ENCODE measurements at regions not wholly inside any gene's neighbourhood (a gene's known extent, or its start where the extent isn't known, plus 50 kb on each side); places are given as distances from the start of the nearest gene placed in this dataset.

DNA sequence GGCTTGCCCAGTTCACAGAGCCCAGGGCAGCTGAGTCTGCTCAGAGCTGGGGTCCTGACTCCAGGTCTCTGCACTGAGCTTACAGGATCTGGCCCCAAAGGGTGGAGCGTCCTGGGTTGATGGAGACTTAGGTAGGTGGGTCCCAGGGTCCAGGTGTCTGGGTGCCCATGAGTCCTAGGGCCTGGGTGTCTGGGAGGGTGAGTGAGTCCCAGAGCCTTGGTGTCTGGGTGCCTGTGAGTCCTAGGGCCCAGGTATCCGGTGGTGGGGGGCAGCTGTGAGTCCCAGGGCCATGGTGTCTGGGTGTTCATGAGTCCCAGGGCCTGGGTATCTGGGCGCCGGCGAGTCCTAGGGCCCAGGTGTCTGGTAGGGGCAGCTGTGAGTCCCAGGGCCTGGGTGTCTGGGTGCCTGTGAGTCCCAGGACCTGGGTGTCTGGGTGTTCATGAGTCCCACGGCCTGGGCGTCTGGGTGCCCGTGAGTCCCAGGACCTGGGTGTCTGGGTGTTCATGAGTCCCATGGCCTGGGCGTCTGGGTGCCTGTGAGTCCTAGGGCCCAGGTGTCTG, 1505.6 kb downstream of the BRD1 start (continued):
- TF ChIP-seq ZNF746 (CRISPR knock-in tag; IDR thresholded peaks at IDR 0.05) (no peak), IKZF5 (CRISPR knock-in tag; IDR thresholded peaks at IDR 0.05) (no peak)
- TF ChIP-seq, protein P1, sequence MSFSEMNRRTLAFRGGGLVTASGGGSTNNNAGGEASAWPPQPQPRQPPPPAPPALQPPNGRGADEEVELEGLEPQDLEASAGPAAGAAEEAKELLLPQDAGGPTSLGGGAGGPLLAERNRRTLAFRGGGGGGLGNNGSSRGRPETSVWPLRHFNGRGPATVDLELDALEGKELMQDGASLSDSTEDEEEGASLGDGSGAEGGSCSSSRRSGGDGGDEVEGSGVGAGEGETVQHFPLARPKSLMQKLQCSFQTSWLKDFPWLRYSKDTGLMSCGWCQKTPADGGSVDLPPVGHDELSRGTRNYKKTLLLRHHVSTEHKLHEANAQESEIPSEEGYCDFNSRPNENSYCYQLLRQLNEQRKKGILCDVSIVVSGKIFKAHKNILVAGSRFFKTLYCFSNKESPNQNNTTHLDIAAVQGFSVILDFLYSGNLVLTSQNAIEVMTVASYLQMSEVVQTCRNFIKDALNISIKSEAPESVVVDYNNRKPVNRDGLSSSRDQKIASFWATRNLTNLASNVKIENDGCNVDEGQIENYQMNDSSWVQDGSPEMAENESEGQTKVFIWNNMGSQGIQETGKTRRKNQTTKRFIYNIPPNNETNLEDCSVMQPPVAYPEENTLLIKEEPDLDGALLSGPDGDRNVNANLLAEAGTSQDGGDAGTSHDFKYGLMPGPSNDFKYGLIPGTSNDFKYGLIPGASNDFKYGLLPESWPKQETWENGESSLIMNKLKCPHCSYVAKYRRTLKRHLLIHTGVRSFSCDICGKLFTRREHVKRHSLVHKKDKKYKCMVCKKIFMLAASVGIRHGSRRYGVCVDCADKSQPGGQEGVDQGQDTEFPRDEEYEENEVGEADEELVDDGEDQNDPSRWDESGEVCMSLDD (CRISPR knock-in tag; IDR thresholded peaks at IDR 0.05; ENCODE audit: borderline replicate concordance): no peak

DNA sequence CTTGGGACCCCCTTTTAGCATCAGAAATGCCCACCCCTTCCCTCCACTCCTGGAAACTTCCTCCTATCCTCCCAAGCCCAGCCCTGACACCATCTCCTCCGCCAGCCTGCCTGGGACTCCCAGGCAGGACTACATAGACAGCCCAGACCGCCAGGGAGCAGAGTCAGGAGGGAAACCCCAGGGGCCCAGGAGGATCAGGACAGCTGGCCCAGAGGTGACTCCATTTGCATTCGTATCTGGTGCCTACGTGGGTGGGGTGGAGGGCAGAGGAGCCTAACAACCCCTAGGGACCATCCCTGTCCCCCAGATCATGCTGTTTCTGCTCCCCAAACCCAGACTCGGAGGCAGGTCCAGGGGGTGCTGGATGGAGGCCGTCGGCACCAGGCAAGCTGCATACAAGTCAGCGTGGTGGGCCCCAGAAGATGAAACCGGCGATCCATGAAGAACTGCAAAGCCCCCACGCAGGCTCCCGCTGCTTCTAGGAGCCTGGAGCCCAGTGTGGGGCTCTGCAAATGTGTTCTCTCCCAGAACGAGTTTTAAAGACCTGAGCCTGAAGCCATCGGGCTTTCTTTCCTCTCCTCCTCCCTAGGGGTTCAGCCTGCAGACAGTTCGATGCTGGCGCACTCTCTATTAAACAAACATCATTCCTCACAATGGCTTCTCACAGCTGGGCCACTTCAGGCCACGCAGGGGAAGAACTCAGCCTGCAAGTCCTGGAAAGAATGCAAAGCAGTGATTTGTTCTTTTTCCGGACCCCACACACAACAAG, 1506.8 kb downstream of the BRD1 start:
- Histone ChIP-seq H3K79me2 (ENCODE audit: insufficient read depth, low read length) (no peaks in the 10 kb centered on the region), H3K4me2 (ENCODE audit: low read depth, low read length) (no peak overlapping the region), H3K36me3 (replicated peaks in 1 of 2; ENCODE audit: control insufficient read depth in 1 of 2, insufficient read depth in 2 of 2, low read length in 2 of 2) (no peaks in the 10 kb centered on the region), H4K20me1 (ENCODE audit: insufficient read depth, low read length) (no peaks in the 10 kb centered on the region), H3K4me3 (replicated peaks in 1 of 3; ENCODE audit: insufficient read depth in 1 of 3, low read depth in 2 of 3, low read length in 3 of 3) (no peak overlapping the region), H3K27me3 (ENCODE audit: control insufficient read depth in 1 of 2, insufficient read depth in 2 of 2, low read length in 2 of 2) (peaks cover 0 to 34% of the 10 kb centered on the region in 2 experiments; a peak in 4 of 5 replicates), H3K4me1 (ENCODE audit: insufficient read depth, low read length) (no peaks in the 10 kb centered on the region), H3K9me3 (ENCODE audit: low read length) (peaks cover 7% of the 10 kb centered on the region; the same call in 1 of the 2 replicates), H3K27ac (ENCODE audit: extremely low read length, insufficient read depth, low read length) (no peak overlapping the region), H2AFZ (ENCODE audit: low read length) (no peak overlapping the region), H3K9ac (ENCODE audit: insufficient read depth, low read depth, low read length) (no peak overlapping the region)
- intact Hi-C loops (cut with micrococcal nuclease; ENCODE audit: unreplicated experiment): no loop called here
- BruUV-seq (replicated peaks): no TSS peak
- 6% methylated on average over 7 of the region's 18 CpGs for WGBS (ENCODE audit: low lambda C conversion rate)
- no peak for DNase-seq (ENCODE audit: low spot score)
- POLR2A ChIA-PET: no interaction called here
- in situ Hi-C loops (cut with HindIII; ENCODE audit: extremely low pct_ligation_motif_present, low pct_unique_long_range_greater_than_20kb): no loop called here
- no peak for FAIRE-seq
- TF ChIP-seq ATF1 (CRISPR knock-in tag; IDR thresholded peaks at IDR 0.05) (no peak), BORCS8-MEF2B (CRISPR knock-in tag; IDR thresholded peaks at IDR 0.05) (no peak)
- CTCF ChIA-PET (ENCODE audit: low intra/inter-chr PET ratio, low total read pairs): no interaction called here
- peak; percentile 40; the same call in 2 of the 3 replicates for ATAC-seq

Measured in HepG2 (cell line).